ENCODE measurements at regions not wholly inside any gene's neighbourhood (a gene's known extent, or its start where the extent isn't known, plus 50 kb on each side); places are given as distances from the start of the nearest gene placed in this dataset.

- no peak overlapping the region for H4K12ac ChIP-seq (ENCODE audit: low read depth, low read length)
- H3K4me2 ChIP-seq (ENCODE audit: low read length), result no peak overlapping the region
- H3K18ac ChIP-seq (ENCODE audit: low read length), result no peak overlapping the region
- no peak overlapping the region for H4K91ac ChIP-seq (ENCODE audit: low read depth, low read length)
- no CpG with 5 or more reads among the region's 4 CpGs for WGBS (ENCODE audit: extremely low coverage, insufficient coverage, insufficient read length)
- no peaks in the 10 kb centered on the region for H3K4me1 ChIP-seq (ENCODE audit: control insufficient read depth in 1 of 2, insufficient read depth in 2 of 2, low read length in 2 of 2)
- no peak overlapping the region for H3K23ac ChIP-seq (ENCODE audit: low read length)
- no peak overlapping the region for H2AK5ac ChIP-seq (ENCODE audit: low read length)
- no peak for DNase-seq
- H4K8ac ChIP-seq (ENCODE audit: low read depth, low read length), result no peak overlapping the region
- no peak overlapping the region for H3K9ac ChIP-seq (ENCODE audit: low read length)
- no peaks in the 10 kb centered on the region for H3K36me3 ChIP-seq (ENCODE audit: control insufficient read depth in 1 of 2, insufficient read depth in 2 of 2, low read length in 2 of 2)
- no peak overlapping the region for H3K27ac ChIP-seq (ENCODE audit: low read depth, low read length)
- H2BK12ac ChIP-seq (ENCODE audit: low read length), result no peak overlapping the region
- H3K4ac ChIP-seq (ENCODE audit: low read depth, low read length), result no peak overlapping the region
- H2BK120ac ChIP-seq (ENCODE audit: insufficient read depth, low read length, poor library complexity), result no peak overlapping the region
- H3K79me1 ChIP-seq (ENCODE audit: low read length), result no peaks in the 10 kb centered on the region
- H3K9me3 ChIP-seq (ENCODE audit: insufficient read depth, low read depth, low read length), result no peaks in the 10 kb centered on the region
- H3K27me3 ChIP-seq (ENCODE audit: insufficient read depth, low read length), result no peaks in the 10 kb centered on the region
- H3K4me3 ChIP-seq (ENCODE audit: low read depth, low read length), result no peak overlapping the region
- H2BK5ac ChIP-seq (ENCODE audit: low read depth, low read length, poor library complexity), result no peak overlapping the region
- no peaks in the 10 kb centered on the region for H3K79me2 ChIP-seq (ENCODE audit: control insufficient read depth, insufficient read depth, low read length, poor library complexity)
- no peak overlapping the region for H2AFZ ChIP-seq (ENCODE audit: insufficient read depth, low read length, poor library complexity)
- H3K14ac ChIP-seq (ENCODE audit: low read length), result no peak overlapping the region
These were observed 962.4 kb downstream of the GATA3 start for GRCh38 chr10:9016930-9017329.

GRCh38 chr10:9018195-9019173 lies 964.0 kb downstream of the GATA3 start:
- no CpG with 5 or more reads among the region's 7 CpGs for WGBS (ENCODE audit: extremely low coverage, insufficient coverage, insufficient read length)
- no peaks in the 10 kb centered on the region for H3K27me3 ChIP-seq (ENCODE audit: insufficient read depth, low read length)
- H3K4me2 ChIP-seq (ENCODE audit: low read length), result no peak overlapping the region
- DNase-seq, result peak in 1 of 2 donors; percentile 45
- no peak overlapping the region for H3K27ac ChIP-seq (ENCODE audit: low read depth, low read length)
- H3K79me2 ChIP-seq (ENCODE audit: control insufficient read depth, insufficient read depth, low read length, poor library complexity), result no peaks in the 10 kb centered on the region
- H2AK5ac ChIP-seq (ENCODE audit: low read length), result no peak overlapping the region
- no peaks in the 10 kb centered on the region for H3K9me3 ChIP-seq (ENCODE audit: insufficient read depth, low read depth, low read length)
- no peaks in the 10 kb centered on the region for H3K4me1 ChIP-seq (ENCODE audit: control insufficient read depth in 1 of 2, insufficient read depth in 2 of 2, low read length in 2 of 2)
- H3K79me1 ChIP-seq (ENCODE audit: low read length), result no peaks in the 10 kb centered on the region
- no peak overlapping the region for H3K4ac ChIP-seq (ENCODE audit: low read depth, low read length)
- no peak overlapping the region for H3K14ac ChIP-seq (ENCODE audit: low read length)
- no peak overlapping the region for H3K18ac ChIP-seq (ENCODE audit: low read length)
- no peak overlapping the region for H2BK5ac ChIP-seq (ENCODE audit: low read depth, low read length, poor library complexity)
- no peak overlapping the region for H4K91ac ChIP-seq (ENCODE audit: low read depth, low read length)
- H2AFZ ChIP-seq (ENCODE audit: insufficient read depth, low read length, poor library complexity), result no peak overlapping the region
- H4K12ac ChIP-seq (ENCODE audit: low read depth, low read length), result no peak overlapping the region
- no peak overlapping the region for H2BK120ac ChIP-seq (ENCODE audit: insufficient read depth, low read length, poor library complexity)
- H3K23ac ChIP-seq (ENCODE audit: low read length), result no peak overlapping the region
- H2BK12ac ChIP-seq (ENCODE audit: low read length), result no peak overlapping the region
- H3K9ac ChIP-seq (ENCODE audit: low read length), result no peak overlapping the region
- no peak overlapping the region for H4K8ac ChIP-seq (ENCODE audit: low read depth, low read length)
- no peaks in the 10 kb centered on the region for H3K36me3 ChIP-seq (ENCODE audit: control insufficient read depth in 1 of 2, insufficient read depth in 2 of 2, low read length in 2 of 2)
- no peak overlapping the region for H3K4me3 ChIP-seq (ENCODE audit: low read depth, low read length)

DNA sequence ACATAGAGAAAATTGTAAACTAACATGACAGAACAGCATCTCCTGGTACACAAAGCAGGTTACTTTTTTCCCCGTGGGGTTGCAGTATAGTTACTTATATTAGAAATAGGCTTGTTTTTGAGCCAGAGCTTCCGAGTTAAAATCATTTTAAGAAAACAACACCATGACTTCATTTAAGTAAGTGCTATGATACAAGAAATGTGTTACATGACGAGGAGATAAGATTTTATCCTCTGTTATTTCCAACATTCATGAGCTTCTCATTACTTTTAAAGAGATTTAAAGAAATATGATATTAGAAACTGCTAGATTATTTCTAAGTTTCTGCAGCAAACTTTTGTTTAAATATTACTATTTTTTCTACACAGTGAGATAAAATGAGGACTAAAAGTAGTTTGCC lies 968.7 kb downstream of the GATA3 start:
- no peaks in the 10 kb centered on the region for H3K79me2 ChIP-seq (ENCODE audit: control insufficient read depth, insufficient read depth, low read length, poor library complexity)
- no peak overlapping the region for H2BK120ac ChIP-seq (ENCODE audit: insufficient read depth, low read length, poor library complexity)
- H3K27ac ChIP-seq (ENCODE audit: low read depth, low read length), result no peak overlapping the region
- no peaks in the 10 kb centered on the region for H3K27me3 ChIP-seq (ENCODE audit: insufficient read depth, low read length)
- H2AFZ ChIP-seq (ENCODE audit: insufficient read depth, low read length, poor library complexity), result no peak overlapping the region
- no peak overlapping the region for H3K23ac ChIP-seq (ENCODE audit: low read length)
- no peak overlapping the region for H3K4me3 ChIP-seq (ENCODE audit: low read depth, low read length)
- H4K12ac ChIP-seq (ENCODE audit: low read depth, low read length), result no peak overlapping the region
- H2AK5ac ChIP-seq (ENCODE audit: low read length), result no peak overlapping the region
- DNase-seq, result no peak
- H3K4me2 ChIP-seq (ENCODE audit: low read length), result no peak overlapping the region
- H3K14ac ChIP-seq (ENCODE audit: low read length), result no peak overlapping the region
- whole genome bisulfite sequencing (ENCODE audit: extremely low coverage, insufficient coverage, insufficient read length), result no CpG with 5 or more reads among the region's 3 CpGs
- H3K79me1 ChIP-seq (ENCODE audit: low read length), result no peaks in the 10 kb centered on the region
- H3K4me1 ChIP-seq (ENCODE audit: control insufficient read depth in 1 of 2, insufficient read depth in 2 of 2, low read length in 2 of 2), result no peaks in the 10 kb centered on the region
- H4K8ac ChIP-seq (ENCODE audit: low read depth, low read length), result no peak overlapping the region
- no peak overlapping the region for H3K4ac ChIP-seq (ENCODE audit: low read depth, low read length)
- no peak overlapping the region for H2BK5ac ChIP-seq (ENCODE audit: low read depth, low read length, poor library complexity)
- H3K18ac ChIP-seq (ENCODE audit: low read length), result no peak overlapping the region
- no peak overlapping the region for H2BK12ac ChIP-seq (ENCODE audit: low read length)
- no peaks in the 10 kb centered on the region for H3K36me3 ChIP-seq (ENCODE audit: control insufficient read depth in 1 of 2, insufficient read depth in 2 of 2, low read length in 2 of 2)
- H4K91ac ChIP-seq (ENCODE audit: low read depth, low read length), result no peak overlapping the region
- H3K9ac ChIP-seq (ENCODE audit: low read length), result no peak overlapping the region
- H3K9me3 ChIP-seq (ENCODE audit: insufficient read depth, low read depth, low read length), result no peaks in the 10 kb centered on the region

GRCh38 chr10:9024210-9024609 lies 969.7 kb downstream of the GATA3 start:
- Histone ChIP-seq H4K8ac (ENCODE audit: low read depth, low read length) (no peak overlapping the region), H3K27me3 (ENCODE audit: insufficient read depth, low read length) (no peaks in the 10 kb centered on the region)
- no CpG with 5 or more reads among the region's 2 CpGs for WGBS (ENCODE audit: extremely low coverage, insufficient coverage, insufficient read length)

More at GRCh38 chr10:9024210-9024609, 969.7 kb downstream of the GATA3 start:
- Histone ChIP-seq H3K79me2 (ENCODE audit: control insufficient read depth, insufficient read depth, low read length, poor library complexity) (no peaks in the 10 kb centered on the region), H2AK5ac (ENCODE audit: low read length) (no peak overlapping the region), H3K27ac (ENCODE audit: low read depth, low read length) (no peak overlapping the region), H3K4me3 (ENCODE audit: low read depth, low read length) (no peak overlapping the region), H2AFZ (ENCODE audit: insufficient read depth, low read length, poor library complexity) (no peak overlapping the region), H3K79me1 (ENCODE audit: low read length) (no peaks in the 10 kb centered on the region), H3K36me3 (ENCODE audit: control insufficient read depth in 1 of 2, insufficient read depth in 2 of 2, low read length in 2 of 2) (no peaks in the 10 kb centered on the region), H3K9ac (ENCODE audit: low read length) (no peak overlapping the region), H4K12ac (ENCODE audit: low read depth, low read length) (no peak overlapping the region), H3K18ac (ENCODE audit: low read length) (no peak overlapping the region), H4K91ac (ENCODE audit: low read depth, low read length) (no peak overlapping the region), H3K9me3 (ENCODE audit: insufficient read depth, low read depth, low read length) (no peaks in the 10 kb centered on the region), H3K23ac (ENCODE audit: low read length) (no peak overlapping the region), H2BK12ac (ENCODE audit: low read length) (no peak overlapping the region), H2BK5ac (ENCODE audit: low read depth, low read length, poor library complexity) (no peak overlapping the region), H3K14ac (ENCODE audit: low read length) (no peak overlapping the region), H2BK120ac (ENCODE audit: insufficient read depth, low read length, poor library complexity) (no peak overlapping the region), H3K4ac (ENCODE audit: low read depth, low read length) (no peak overlapping the region), H3K4me2 (ENCODE audit: low read length) (no peak overlapping the region), H3K4me1 (ENCODE audit: control insufficient read depth in 1 of 2, insufficient read depth in 2 of 2, low read length in 2 of 2) (no peaks in the 10 kb centered on the region)
- peak in 1 of 2 donors; percentile 30 for DNase-seq
